GM12874 (cell line): ENCODE measurements at regions not wholly inside any gene's neighbourhood (a gene's known extent, or its start where the extent isn't known, plus 50 kb on each side); places are given as distances from the start of the nearest gene placed in this dataset.

Source experiments
- TF ChIP-seq, protein P1 (sequence below): IDR thresholded peaks from 2 replicates; pipeline ENCODE4 v1.5.1; 2011; ENCODE audit warnings: low read depth, mild to moderate bottlenecking, control low read depth, low read length, moderate library complexity; ENCODE audit not compliant: insufficient read depth

DNA sequence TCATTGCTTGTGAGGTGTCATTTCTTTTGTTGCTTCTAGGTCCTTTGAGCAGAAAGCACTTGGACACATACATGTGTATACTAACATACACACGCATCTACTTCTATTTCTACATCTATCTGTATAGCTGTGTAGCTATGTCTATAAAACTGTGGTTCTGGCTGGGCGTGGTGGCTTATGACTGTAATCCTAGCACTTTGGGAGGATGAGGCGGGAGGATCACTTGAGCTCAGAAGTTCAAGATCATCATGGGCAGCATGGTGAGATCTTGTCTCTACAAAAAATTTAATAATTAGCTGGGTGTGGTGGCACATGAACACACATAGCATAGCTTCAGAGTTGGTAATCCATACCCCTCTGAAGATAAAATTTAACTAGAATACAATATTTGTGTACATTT lies 65.0 kb upstream of the MAGI1 start:
- TF ChIP-seq, protein P1, sequence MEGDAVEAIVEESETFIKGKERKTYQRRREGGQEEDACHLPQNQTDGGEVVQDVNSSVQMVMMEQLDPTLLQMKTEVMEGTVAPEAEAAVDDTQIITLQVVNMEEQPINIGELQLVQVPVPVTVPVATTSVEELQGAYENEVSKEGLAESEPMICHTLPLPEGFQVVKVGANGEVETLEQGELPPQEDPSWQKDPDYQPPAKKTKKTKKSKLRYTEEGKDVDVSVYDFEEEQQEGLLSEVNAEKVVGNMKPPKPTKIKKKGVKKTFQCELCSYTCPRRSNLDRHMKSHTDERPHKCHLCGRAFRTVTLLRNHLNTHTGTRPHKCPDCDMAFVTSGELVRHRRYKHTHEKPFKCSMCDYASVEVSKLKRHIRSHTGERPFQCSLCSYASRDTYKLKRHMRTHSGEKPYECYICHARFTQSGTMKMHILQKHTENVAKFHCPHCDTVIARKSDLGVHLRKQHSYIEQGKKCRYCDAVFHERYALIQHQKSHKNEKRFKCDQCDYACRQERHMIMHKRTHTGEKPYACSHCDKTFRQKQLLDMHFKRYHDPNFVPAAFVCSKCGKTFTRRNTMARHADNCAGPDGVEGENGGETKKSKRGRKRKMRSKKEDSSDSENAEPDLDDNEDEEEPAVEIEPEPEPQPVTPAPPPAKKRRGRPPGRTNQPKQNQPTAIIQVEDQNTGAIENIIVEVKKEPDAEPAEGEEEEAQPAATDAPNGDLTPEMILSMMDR = no peak

DNA sequence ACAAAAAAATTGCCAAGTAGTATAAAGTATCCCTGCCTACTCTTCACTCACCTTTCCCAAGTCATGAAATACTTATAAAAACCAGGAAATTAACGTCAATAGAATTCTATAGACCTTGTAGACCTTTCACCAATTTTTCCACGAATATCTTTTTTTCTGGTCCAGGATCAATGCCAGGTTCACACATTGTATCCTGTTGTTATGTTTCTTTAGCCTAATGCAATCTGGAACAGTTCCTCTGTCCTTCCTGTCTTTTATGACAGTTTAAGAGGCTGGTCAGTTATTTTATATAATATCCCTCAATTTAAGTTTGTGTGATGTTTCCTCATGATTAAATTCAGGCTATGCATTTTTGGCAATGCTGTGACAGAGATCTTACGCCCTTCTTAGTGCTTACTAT lies 63.2 kb upstream of the MAGI1 start:
- TF ChIP-seq, protein P1 = no peak

DNA sequence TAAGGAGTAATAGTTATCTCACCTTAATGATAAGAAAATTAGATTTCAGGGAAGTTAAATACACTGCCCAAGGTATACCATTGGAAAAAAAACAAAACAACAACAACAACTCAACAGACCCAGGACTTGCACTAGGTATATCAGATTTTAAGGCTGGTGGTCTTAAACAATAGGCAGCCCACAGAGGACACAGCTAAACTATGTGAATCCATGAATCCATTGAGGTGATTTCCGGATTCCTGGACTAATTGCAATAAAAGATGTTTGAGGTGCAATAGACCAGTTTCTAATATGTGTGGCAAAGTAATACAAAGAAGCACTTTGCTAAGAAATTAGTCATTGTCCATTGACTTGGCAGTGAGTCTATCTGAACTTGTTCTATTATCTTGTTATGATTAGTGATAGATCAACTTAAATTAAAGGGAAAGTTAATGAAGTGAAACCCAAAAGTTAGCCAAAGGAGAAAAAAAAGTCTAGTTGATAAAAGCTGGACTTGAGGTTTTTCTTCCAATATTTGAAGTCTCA lies 60.9 kb upstream of the MAGI1 start:
- TF ChIP-seq, protein P1 = no peak

DNA sequence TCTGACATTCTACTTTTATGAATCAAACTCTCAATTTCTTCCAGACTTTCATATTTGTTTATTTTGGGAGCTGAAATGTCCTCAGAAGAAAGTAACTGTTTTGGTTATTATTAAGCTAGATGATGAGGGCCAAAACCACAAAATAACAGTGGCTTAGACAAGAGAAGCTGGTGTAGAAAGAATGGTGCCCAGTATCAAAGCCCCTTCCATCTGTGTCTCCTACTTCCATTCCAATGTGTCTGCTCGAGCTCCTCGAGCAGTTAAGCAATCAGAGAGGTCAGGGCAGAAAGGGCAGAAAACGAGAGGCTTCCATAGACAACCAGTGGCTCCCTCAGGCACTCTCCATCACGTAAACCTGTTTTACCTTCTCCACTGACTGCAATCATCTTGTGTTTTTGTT lies 59.7 kb upstream of the MAGI1 start:
- TF ChIP-seq, protein P1 = no peak

DNA sequence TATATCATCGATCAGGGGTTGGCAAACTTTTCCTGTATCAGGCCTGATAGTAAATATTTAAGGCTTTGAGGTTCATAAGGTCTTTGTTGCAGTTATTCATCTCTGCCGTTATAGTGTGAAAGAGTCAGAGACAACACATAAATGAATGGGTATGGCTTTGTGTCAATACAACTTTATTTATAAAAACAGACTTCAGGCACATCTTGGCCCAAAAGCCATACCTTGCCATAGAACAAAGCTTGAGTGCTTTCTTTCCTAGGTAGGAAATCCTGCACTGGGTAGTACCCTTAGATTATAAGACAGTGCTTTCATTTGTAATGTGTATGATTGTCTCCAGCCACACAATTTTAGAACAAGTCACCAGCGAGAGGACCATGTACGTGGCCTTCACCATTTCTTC lies 58.9 kb upstream of the MAGI1 start:
- TF ChIP-seq, protein P1 = no peak

DNA sequence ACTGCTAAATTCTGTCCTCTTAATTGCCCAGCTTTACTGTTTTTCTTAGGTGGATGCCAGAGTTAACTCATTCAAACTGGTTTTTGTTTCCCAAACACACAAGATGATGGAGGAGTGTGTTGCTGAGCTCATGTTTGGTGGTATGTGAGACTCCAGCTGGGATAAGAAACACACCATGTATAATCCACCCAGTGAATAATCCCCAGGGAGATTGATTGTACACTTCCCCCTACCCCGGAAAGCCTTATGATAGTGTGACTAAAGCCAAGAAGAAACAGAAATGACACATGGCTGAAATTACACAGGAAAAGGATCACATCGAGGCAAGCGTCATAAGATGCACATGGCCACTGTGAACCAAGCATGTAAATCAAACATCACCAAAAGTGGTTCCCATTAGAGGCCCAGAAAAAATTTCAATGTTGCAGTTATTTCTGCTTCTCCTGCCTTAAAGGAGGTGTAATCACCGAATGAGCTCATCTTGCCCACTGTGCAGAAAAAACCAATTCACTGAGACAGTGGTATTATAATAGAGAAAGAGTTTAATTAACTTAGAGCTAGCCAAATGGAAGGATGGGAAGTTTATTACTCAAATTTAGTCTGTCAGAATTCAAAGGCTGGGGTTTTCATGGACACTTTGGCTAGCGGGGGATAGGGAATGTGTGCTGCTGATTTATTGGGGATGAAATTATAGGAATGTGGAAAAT lies 56.7 kb upstream of the MAGI1 start:
- TF ChIP-seq, protein P1 = no peak

DNA sequence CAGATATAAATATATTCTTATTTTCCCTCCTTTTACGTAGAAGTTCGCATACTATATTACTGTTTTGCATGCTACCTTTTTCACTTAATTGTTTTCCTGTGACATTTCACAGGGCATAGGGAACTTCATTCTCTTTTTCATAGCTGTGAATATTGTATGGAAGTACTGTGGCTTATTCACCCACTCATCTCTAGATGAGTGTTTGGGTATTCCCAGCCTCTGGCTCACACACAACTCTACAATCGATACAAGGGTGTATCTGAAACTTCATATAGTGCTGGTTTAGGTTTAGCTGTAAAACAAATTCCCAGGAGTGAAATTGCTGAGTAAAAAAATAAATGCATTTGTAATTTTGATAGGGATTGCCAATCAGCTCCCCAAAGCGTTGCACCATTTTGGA lies 55.3 kb upstream of the MAGI1 start:
- TF ChIP-seq, protein P1 = no peak
